ENCODE measurements at regions not wholly inside any gene's neighbourhood (a gene's known extent, or its start where the extent isn't known, plus 50 kb on each side); places are given as distances from the start of the nearest gene placed in this dataset.
"Not testable (repeated sequence)": the region's sequence is repeated elsewhere in the genome, so short reads cannot be mapped to it uniquely, and the experiment has no call there.

GRCh38 chr13:65217471-65217995 is 2012.6 kb downstream of the PCDH9 start:
- no peak for ATAC-seq (ENCODE audit: low FRiP score)
- no peak for TF ChIP-seq CTCF (IDR thresholded peaks at IDR 0.05)
- DNase-seq (ENCODE audit: low spot score): no peak

GRCh38 chr13:65202845-65203244 is 2027.3 kb downstream of the PCDH9 start:
- not testable (repeated sequence) for DNase-seq (ENCODE audit: low spot score); ATAC-seq (ENCODE audit: low FRiP score)

GRCh38 chr13:65188721-65189120 is 2041.4 kb downstream of the PCDH9 start:
- DNase-seq (ENCODE audit: low spot score) (no peak), ATAC-seq (ENCODE audit: low FRiP score) (no peak)
- no peak for TF ChIP-seq CTCF (IDR thresholded peaks at IDR 0.05)

GRCh38 chr13:65168026-65168425 is 2062.1 kb downstream of the PCDH9 start:
- no peak for TF ChIP-seq CTCF (IDR thresholded peaks at IDR 0.05)
- DNase-seq (ENCODE audit: low spot score) (no peak), ATAC-seq (ENCODE audit: low FRiP score) (no peak)

GRCh38 chr13:65166675-65167074 is 2063.5 kb downstream of the PCDH9 start:
- DNase-seq (ENCODE audit: low spot score): no peak
- ATAC-seq (ENCODE audit: low FRiP score): no peak
- no peak for TF ChIP-seq CTCF (IDR thresholded peaks at IDR 0.05)

GRCh38 chr13:65159803-65160202 is 2070.3 kb downstream of the PCDH9 start:
- TF ChIP-seq CTCF (IDR thresholded peaks at IDR 0.05): no peak

GRCh38 chr13:65155861-65156260 is 2074.3 kb downstream of the PCDH9 start:
- no peak for TF ChIP-seq CTCF (IDR thresholded peaks at IDR 0.05)
- DNase-seq (ENCODE audit: low spot score): no peak
- ATAC-seq (ENCODE audit: low FRiP score): no peak

More at GRCh38 chr13:65159803-65160202, 2070.3 kb downstream of the PCDH9 start:
- ATAC-seq (ENCODE audit: low FRiP score) (no peak), DNase-seq (ENCODE audit: low spot score) (no peak)

Data from omental fat pad (tissue), 3 donors.